Sigmoid colon (tissue), 6 donors: ENCODE measurements at regions not wholly inside any gene's neighbourhood (a gene's known extent, or its start where the extent isn't known, plus 50 kb on each side); places are given as distances from the start of the nearest gene placed in this dataset.

Experiments
- DNase-seq: peaks from one replicate; pipeline ENCODE4 v3.0.0-alpha.2; 2019
- H3K27ac ChIP-seq, 4 donors: fragments of 200-600 bp; sonication (generic); one replicate each; pipeline ENCODE4 v1.5.1; 2016 to 2019; ENCODE audit warnings: mild to moderate bottlenecking in 1 of 4
- H3K27me3 ChIP-seq, 3 donors: fragments of 200-600 bp; sonication (generic); one replicate each; pipeline ENCODE4 v1.5.1; 2019; ENCODE audit warnings: mild to moderate bottlenecking in 1 of 3
- H3K36me3 ChIP-seq, 4 donors: fragments of 200-600 bp; sonication (generic); one replicate each; pipeline ENCODE4 v1.5.1; 2016 to 2019
- H3K4me1 ChIP-seq, 4 donors: fragments of 200-600 bp; sonication (generic); one replicate each; pipeline ENCODE4 v1.5.1; 2017 to 2019
- H3K4me3 ChIP-seq, 4 donors: fragments of 200-600 bp; sonication (generic); one replicate each; pipeline ENCODE4 v1.5.1; 2017 to 2019; ENCODE audit warnings: mild to moderate bottlenecking in 2 of 4, moderate library complexity in 1 of 4
- H3K9me3 ChIP-seq, 4 donors: fragments of 200-600 bp in 3 of 4; sonication (generic) in 3 of 4; one replicate each; pipeline versions ENCODE4 v1.5.1 to v1.6.1; 2013 to 2019
- CTCF ChIP-seq, 4 experiments: fragments of 450-650 bp in 3 of 4; fragments of 200-600 bp in 1 of 4; IDR thresholded peaks; one replicate each; pipeline ENCODE4 v1.5.1; 2016 to 2019; ENCODE audit warnings: antibody characterized with exemption in 4 of 4, mild to moderate bottlenecking in 3 of 4, moderate library complexity in 2 of 4
- EP300 ChIP-seq, 4 donors: sonication (generic); formaldehyde crosslinking; IDR thresholded peaks; one replicate each; pipeline ENCODE4 v1.6.1; 2017; ENCODE audit warnings: antibody characterized with exemption in 4 of 4
- POLR2A ChIP-seq, 2 donors: fragments of 450-650 bp; IDR thresholded peaks; one replicate each; pipeline ENCODE4 v1.6.1; 2016; ENCODE audit warnings: antibody characterized with exemption in 2 of 2, mild to moderate bottlenecking in 2 of 2, moderate library complexity in 2 of 2
- POLR2AphosphoS5 ChIP-seq, 4 donors: sonication (generic); formaldehyde crosslinking; IDR thresholded peaks; one replicate each; pipeline ENCODE4 v1.6.1; 2017; ENCODE audit warnings: antibody characterized with exemption in 4 of 4
- WGBS, 2 donors: extraction: QIAGEN DNeasy Blood & Tissue Kit; methylation state at CpG; one replicate each; pipeline ENCODE4 v1.1.7; 2013; 5-methylcytosine and 5-hydroxymethylcytosine counted together
- intact Hi-C: fragments of 100-400 bp; cut with DNase I; formaldehyde crosslinking; loops from one replicate; pipeline ENCODE4 v1.15.1; 2023
- donor health status: healthy with polysubstance abuse.
- donor health status: healthy.

GRCh38 chr10:53387562-53387961, 615.0 kb upstream of the MBL2 start:
- WGBS, 2 donors, result 88 to 91% methylated on average over 4 of the region's 4 CpGs
- no peaks in the 10 kb centered on the region for H3K36me3 ChIP-seq
- no peak for DNase-seq
- H3K4me3 ChIP-seq, result no peak overlapping the region
- H3K27me3 ChIP-seq, result no peaks in the 10 kb centered on the region
- H3K4me1 ChIP-seq, result no peaks in the 10 kb centered on the region
- intact Hi-C loops, result no loop called here
- TF ChIP-seq POLR2AphosphoS5 (IDR thresholded peaks at IDR 0.05) (no peak), EP300 (IDR thresholded peaks at IDR 0.05) (no peak), POLR2A (IDR thresholded peaks at IDR 0.05) (no peak), CTCF (IDR thresholded peaks at IDR 0.05) (no peak)
- H3K9me3 ChIP-seq, result no peaks in the 10 kb centered on the region
- H3K27ac ChIP-seq, result no peak overlapping the region

- Histone ChIP-seq H3K4me1 (no peaks in the 10 kb centered on the region), H3K36me3 (no peaks in the 10 kb centered on the region), H3K4me3 (no peak overlapping the region), H3K9me3 (no peaks in the 10 kb centered on the region), H3K27me3 (no peaks in the 10 kb centered on the region), H3K27ac (no peak overlapping the region)
- no peak for TF ChIP-seq POLR2AphosphoS5 (IDR thresholded peaks at IDR 0.05)
- no peak for TF ChIP-seq CTCF (IDR thresholded peaks at IDR 0.05)
- TF ChIP-seq EP300 (IDR thresholded peaks at IDR 0.05), result no peak
- TF ChIP-seq POLR2A (IDR thresholded peaks at IDR 0.05), result no peak
- DNase-seq, result no peak
- intact Hi-C loops, result no loop called here
- 71 to 78% methylated on average over 3 of the region's 3 CpGs for WGBS, 2 donors
Measured at GRCh38 chr10:53382543-53382942, 610.0 kb upstream of the MBL2 start.

DNA sequence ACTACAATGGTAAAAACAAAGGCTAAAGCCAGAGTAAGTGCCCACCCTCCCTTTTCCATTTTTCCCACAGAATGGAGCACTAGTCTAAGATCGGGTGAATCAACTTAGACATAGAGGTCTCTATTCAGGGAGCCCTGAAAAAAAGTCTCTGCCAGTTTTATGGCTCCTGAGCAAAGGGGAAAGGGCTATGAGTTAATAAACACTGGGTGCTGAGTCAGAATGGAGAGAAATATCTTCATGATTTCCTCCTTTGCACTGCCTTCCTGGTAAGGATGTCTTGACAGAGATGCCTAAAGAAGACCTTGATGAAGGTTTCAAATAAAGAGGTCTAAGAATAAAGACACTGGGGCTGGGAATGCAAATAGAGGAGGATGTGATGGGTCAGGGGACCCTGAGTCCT, 607.4 kb upstream of the MBL2 start:
- no peak overlapping the region for H3K27ac ChIP-seq
- H3K4me1 ChIP-seq, result no peaks in the 10 kb centered on the region
- no peaks in the 10 kb centered on the region for H3K9me3 ChIP-seq
- intact Hi-C loops, result no loop called here
- no peak for TF ChIP-seq POLR2AphosphoS5 (IDR thresholded peaks at IDR 0.05)
- TF ChIP-seq POLR2A (IDR thresholded peaks at IDR 0.05), result no peak
- no peak for TF ChIP-seq CTCF (IDR thresholded peaks at IDR 0.05)
- TF ChIP-seq EP300 (IDR thresholded peaks at IDR 0.05), result no peak
- no peak overlapping the region for H3K4me3 ChIP-seq
- H3K27me3 ChIP-seq, result no peaks in the 10 kb centered on the region
- no peaks in the 10 kb centered on the region for H3K36me3 ChIP-seq
- 10 to 62% methylated on average over 1 of the region's 1 CpG for WGBS, 2 donors
- no peak for DNase-seq

DNA sequence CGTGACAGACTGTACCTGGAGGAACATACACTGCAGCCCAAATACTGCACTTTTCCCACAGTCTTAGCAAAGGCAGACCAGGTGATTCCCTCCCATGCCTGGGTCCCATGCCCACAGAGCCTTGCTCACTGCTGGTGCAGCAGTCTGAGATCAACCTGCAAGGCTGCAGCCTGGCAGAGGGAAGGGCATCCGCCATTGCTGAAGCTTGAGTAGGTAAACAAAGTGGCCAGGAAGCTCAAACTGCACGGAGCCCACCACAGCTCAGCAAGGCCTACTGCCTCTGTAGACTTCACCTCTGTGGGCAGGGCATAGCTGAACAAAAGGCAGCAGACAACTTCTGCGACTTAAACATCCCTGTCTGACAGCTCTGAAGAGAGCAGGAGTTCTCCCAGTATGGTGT, 597.8 kb upstream of the MBL2 start:
- no peak overlapping the region for H3K4me3 ChIP-seq
- no peaks in the 10 kb centered on the region for H3K36me3 ChIP-seq
- intact Hi-C loops, result no loop called here
- H3K27ac ChIP-seq, result no peak overlapping the region
- no peak for DNase-seq
- no peaks in the 10 kb centered on the region for H3K27me3 ChIP-seq
- WGBS, 2 donors, result 82 to 87% methylated on average over 4 of the region's 4 CpGs
- no peak for TF ChIP-seq POLR2A (IDR thresholded peaks at IDR 0.05)
- no peak for TF ChIP-seq POLR2AphosphoS5 (IDR thresholded peaks at IDR 0.05)
- TF ChIP-seq EP300 (IDR thresholded peaks at IDR 0.05), result no peak
- H3K9me3 ChIP-seq, result no peaks in the 10 kb centered on the region
- no peaks in the 10 kb centered on the region for H3K4me1 ChIP-seq

DNA sequence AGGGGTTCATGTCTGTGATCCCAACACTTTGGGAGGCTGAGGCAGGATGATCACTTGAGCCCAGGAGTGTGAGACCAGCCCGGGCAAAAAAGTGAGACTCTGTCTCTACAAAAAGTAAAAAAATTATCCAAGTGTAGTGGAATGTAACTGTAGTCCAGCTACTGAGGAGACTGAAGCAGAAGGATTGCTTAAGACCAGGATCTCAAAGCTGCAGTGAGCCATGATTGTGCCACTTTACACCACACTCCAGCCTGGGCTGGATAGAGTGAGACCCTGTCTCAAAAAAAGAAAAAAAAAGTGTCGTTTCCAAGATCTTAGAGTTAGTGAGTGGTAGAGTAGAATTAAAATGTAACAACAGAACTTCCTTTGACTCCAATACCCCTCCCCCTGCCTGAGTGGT, 589.4 kb upstream of the MBL2 start:
- Histone ChIP-seq H3K36me3 (no peaks in the 10 kb centered on the region), H3K27me3 (no peaks in the 10 kb centered on the region), H3K9me3 (no peaks in the 10 kb centered on the region), H3K4me1 (no peaks in the 10 kb centered on the region), H3K27ac (no peak overlapping the region), H3K4me3 (no peak overlapping the region)
- no peak for DNase-seq
- 74% methylated on average over 2 of the region's 2 CpGs for WGBS, 2 donors
- TF ChIP-seq POLR2AphosphoS5 (IDR thresholded peaks at IDR 0.05) (no peak), EP300 (IDR thresholded peaks at IDR 0.05) (no peak), POLR2A (IDR thresholded peaks at IDR 0.05) (no peak), CTCF (IDR thresholded peaks at IDR 0.05) (no peak)
- intact Hi-C loops, result no loop called here
